Endothelial cell (in vitro differentiated cells): ENCODE measurements at regions not wholly inside any gene's neighbourhood (a gene's known extent, or its start where the extent isn't known, plus 50 kb on each side); places are given as distances from the start of the nearest gene placed in this dataset.

Experiments
- DNase-seq: peaks from one replicate; pipeline ENCODE4 v3.0.0; 2021; ENCODE audit warnings: low spot score
- H3K27ac Mint-ChIP-seq: one replicate; pipeline ENCODE4 v1.8.0; 2021; ENCODE audit warnings: mixed read lengths, inconsistent platforms; ENCODE audit not compliant: unreplicated experiment
- H3K27me3 Mint-ChIP-seq: one replicate; pipeline ENCODE4 v1.8.0; 2021; ENCODE audit warnings: mild to moderate bottlenecking, moderate library complexity, mixed read lengths, inconsistent platforms; ENCODE audit not compliant: unreplicated experiment
- H3K36me3 Mint-ChIP-seq: one replicate; pipeline ENCODE4 v1.8.0; 2021; ENCODE audit warnings: mild to moderate bottlenecking, low read depth, mixed read lengths, inconsistent platforms; ENCODE audit not compliant: unreplicated experiment
- H3K4me1 Mint-ChIP-seq: one replicate; pipeline ENCODE4 v1.8.0; 2021; ENCODE audit warnings: mild to moderate bottlenecking, mixed read lengths, inconsistent platforms; ENCODE audit not compliant: unreplicated experiment
- H3K4me3 Mint-ChIP-seq: one replicate; pipeline ENCODE4 v1.8.0; 2021; ENCODE audit warnings: mild to moderate bottlenecking, mixed read lengths, inconsistent platforms; ENCODE audit not compliant: unreplicated experiment
- H3K9me3 Mint-ChIP-seq: one replicate; pipeline ENCODE4 v1.8.0; 2021; ENCODE audit warnings: mixed read lengths, inconsistent platforms; ENCODE audit not compliant: unreplicated experiment
- CTCF ChIP-seq: fragments of 200-600 bp; sonication (generic); IDR thresholded peaks from one replicate; pipeline ENCODE4 v1.5.0; 2021; ENCODE audit warnings: antibody characterized with exemption; ENCODE audit not compliant: unreplicated experiment

GRCh38 chr5:33312571-33313549 is 127.9 kb upstream of the TARS1 start:
- Mint-ChIP-seq H3K36me3 (no peaks in the 10 kb centered on the region), H3K27ac (no peak overlapping the region), H3K4me3 (no peak overlapping the region), H3K27me3 (no peaks in the 10 kb centered on the region), H3K4me1 (no peaks in the 10 kb centered on the region), H3K9me3 (no peaks in the 10 kb centered on the region)
- DNase-seq: no peak
- no peak for TF ChIP-seq CTCF

GRCh38 chr5:33315189-33315588 is 125.6 kb upstream of the TARS1 start:
- Mint-ChIP-seq H3K27me3 (no peaks in the 10 kb centered on the region), H3K36me3 (no peaks in the 10 kb centered on the region), H3K9me3 (no peaks in the 10 kb centered on the region), H3K27ac (no peak overlapping the region), H3K4me1 (no peaks in the 10 kb centered on the region), H3K4me3 (no peak overlapping the region)
- TF ChIP-seq CTCF: no peak
- DNase-seq: no peak

- TF ChIP-seq CTCF: no peak
- Mint-ChIP-seq H3K4me1 (no peaks in the 10 kb centered on the region), H3K4me3 (no peak overlapping the region), H3K27me3 (no peaks in the 10 kb centered on the region), H3K9me3 (no peaks in the 10 kb centered on the region), H3K27ac (no peak overlapping the region), H3K36me3 (no peaks in the 10 kb centered on the region)
- no peak for DNase-seq
These were observed 124.0 kb upstream of the TARS1 start for GRCh38 chr5:33316773-33317172.

- Mint-ChIP-seq H3K36me3 (no peaks in the 10 kb centered on the region), H3K4me3 (no peak overlapping the region), H3K4me1 (no peaks in the 10 kb centered on the region), H3K27me3 (no peaks in the 10 kb centered on the region), H3K27ac (no peak overlapping the region), H3K9me3 (no peaks in the 10 kb centered on the region)
- DNase-seq: no peak
- TF ChIP-seq CTCF: no peak
These were observed 123.5 kb upstream of the TARS1 start for GRCh38 chr5:33317271-33317670.

- Mint-ChIP-seq H3K27ac (no peak overlapping the region), H3K9me3 (no peaks in the 10 kb centered on the region), H3K4me3 (no peak overlapping the region), H3K27me3 (no peaks in the 10 kb centered on the region), H3K4me1 (no peaks in the 10 kb centered on the region), H3K36me3 (no peaks in the 10 kb centered on the region)
- TF ChIP-seq CTCF: no peak
- DNase-seq: no peak
These were observed 121.6 kb upstream of the TARS1 start for GRCh38 chr5:33319151-33319550.
